ENCODE measurements at regions not wholly inside any gene's neighbourhood (a gene's known extent, or its start where the extent isn't known, plus 50 kb on each side); places are given as distances from the start of the nearest gene placed in this dataset.

DNA sequence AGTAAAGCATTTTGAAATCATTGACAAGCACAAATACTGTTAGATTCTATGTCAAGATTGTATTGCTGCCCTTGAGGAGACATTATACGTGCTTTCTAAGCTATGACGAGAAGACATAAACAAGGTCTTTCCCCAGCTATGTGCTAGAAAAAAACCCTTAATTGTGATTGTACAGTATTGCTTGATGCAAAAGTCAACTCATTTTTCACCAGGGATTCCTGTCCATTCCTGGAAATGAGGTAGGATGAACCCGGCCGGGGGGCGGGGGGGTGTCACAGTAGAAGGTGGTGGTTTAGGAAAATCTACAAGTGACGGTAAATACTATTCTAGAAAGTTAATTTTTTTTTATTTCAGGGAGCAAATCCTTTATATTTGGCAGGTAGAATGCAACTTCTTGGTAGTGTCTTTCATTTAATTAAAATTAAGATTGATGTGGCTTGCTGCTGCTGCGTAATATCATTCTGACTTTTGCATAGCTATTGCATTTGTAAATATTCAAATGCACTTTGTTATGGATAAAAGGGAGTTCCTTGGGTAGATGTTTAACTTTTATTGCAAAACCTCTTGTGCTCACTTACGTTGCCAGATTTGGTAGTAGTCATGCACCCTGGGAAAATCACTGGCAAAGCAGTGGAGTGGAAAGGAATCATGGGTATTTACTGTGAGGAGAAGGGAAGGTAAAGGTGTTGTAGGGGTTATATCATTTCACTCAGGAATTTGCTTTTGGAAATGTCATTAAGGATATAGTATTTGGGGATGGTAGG lies 164.4 kb upstream of the PRPS1L1 start:
- DNase-seq (ENCODE audit: low spot score): no peak
- intact Hi-C loops (cut with DNase I): no loop called here

DNA sequence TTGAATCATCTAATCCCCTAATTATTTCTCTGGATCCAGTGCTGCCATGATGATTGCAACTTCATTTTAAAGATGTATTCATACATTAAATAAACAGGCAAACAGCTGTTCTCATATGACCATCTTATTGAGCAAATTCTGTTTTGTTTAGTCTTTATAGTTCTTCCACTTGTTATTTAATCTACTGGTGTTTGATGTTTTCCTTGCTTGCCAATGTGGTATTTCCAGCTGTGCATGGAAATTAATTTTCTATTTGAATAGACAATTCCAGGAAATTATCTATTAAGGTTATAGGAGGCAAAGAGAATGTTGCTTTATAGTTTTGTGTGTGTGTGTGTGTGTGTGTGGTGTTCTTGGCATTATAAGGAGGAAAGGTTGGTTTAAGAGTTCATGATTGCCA lies 167.0 kb upstream of the PRPS1L1 start:
- DNase-seq (ENCODE audit: low spot score): no peak
- intact Hi-C loops (cut with DNase I): no loop called here

DNA sequence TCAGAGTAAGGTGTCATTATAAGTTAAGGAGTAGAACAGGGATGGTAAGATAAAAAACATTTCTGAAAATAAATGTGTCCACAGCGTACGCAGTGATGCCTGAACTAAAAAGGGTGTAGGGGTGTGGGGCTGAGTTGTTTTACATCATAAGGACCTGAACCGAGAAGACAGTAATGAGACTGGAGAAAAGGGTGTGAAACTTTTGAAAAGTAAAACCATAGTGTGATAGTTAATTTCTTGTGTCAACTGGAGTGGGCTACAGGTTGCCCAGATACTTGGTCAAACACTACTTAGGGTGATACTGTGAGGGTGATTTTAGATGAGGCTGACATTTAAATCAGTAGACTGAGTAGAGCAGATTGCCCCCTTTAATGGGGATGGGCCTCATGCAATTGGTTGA lies 169.0 kb upstream of the PRPS1L1 start:
- intact Hi-C loops (cut with DNase I): no loop called here
- no peak for DNase-seq (ENCODE audit: low spot score)

DNA sequence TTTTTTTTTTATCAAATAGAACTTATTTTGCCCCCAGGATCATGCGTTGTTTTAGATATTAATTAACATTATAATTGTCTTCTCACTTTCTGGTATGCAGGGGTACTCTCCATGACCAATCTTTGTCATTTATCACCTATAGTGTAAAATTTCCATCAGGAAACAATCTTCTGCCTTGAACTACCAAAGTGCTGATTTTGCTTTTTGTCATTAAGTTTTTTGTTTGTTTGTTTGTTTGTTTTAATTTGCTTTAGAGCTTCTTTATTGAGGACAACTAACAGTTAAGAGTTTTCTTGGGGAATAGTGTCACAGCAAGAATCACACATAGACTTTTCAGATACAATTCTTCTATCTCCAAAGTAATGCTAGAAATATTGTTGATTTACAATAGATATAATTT lies 171.2 kb upstream of the PRPS1L1 start:
- no peak for DNase-seq (ENCODE audit: low spot score)
- intact Hi-C loops (cut with DNase I): no loop called here

DNA sequence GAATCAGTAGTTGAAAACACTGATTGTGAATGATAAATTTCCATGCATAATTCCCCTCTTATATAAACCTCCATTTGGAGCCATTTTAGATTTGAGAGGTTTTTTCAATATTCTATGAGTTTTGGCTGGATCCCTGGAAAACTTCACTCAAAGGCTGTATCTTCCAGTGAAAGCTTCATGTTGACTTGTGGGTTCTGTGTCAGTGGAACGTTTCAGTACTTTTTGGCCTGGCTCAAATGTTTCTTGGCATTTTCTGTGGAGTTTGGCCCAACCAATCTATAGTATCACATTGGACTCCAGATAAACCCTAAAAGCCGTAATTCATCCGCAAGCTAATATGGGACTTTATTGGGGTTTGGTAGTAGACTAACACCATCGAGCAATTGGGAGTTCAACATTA lies 172.6 kb upstream of the PRPS1L1 start:
- intact Hi-C loops (cut with DNase I): no loop called here
- no peak for DNase-seq (ENCODE audit: low spot score)

DNA sequence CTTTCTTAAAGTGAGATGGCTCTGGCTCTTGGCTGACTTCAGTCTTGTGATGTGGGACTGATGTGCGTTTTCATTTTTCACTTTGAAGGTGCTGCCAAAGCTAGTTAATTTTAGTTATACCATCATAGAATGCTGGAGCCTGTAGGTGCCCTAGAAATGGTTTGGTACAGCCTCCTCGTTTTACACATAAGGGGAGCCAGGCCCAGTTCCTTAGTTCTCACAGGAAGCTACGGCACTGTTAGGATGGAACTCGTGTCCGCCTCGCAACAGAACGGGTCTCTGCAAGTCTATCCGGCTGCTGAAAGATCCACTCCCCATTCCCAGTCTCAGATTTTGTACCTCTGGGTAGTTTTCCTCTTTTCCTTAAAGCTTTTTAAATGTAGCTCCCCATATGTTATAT lies 173.2 kb upstream of the PRPS1L1 start:
- DNase-seq (ENCODE audit: low spot score): no peak

DNA sequence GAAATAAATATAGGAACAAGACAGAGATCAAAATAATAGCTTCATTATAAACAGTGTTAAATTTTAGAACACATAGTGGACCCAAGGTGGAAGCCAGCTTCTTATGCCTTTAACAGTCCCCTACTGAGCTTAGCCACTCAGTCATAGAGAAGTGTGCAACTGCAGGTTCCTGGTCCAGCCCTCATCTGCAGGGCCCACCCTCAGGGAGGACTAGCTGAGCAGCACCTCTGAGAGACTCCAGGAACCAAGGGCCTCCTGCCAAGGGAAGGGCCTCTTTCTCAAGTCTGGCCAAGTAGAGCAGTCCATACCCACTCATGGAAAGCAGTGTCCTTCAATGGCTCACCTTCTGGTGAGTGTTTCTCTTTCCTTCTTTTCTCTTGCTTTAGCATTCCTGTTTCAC lies 173.7 kb upstream of the PRPS1L1 start:
- intact Hi-C loops (cut with DNase I): no loop called here

More for the DNA sequence above, 173.2 kb upstream of the PRPS1L1 start:
- intact Hi-C loops (cut with DNase I): no loop called here

DNA sequence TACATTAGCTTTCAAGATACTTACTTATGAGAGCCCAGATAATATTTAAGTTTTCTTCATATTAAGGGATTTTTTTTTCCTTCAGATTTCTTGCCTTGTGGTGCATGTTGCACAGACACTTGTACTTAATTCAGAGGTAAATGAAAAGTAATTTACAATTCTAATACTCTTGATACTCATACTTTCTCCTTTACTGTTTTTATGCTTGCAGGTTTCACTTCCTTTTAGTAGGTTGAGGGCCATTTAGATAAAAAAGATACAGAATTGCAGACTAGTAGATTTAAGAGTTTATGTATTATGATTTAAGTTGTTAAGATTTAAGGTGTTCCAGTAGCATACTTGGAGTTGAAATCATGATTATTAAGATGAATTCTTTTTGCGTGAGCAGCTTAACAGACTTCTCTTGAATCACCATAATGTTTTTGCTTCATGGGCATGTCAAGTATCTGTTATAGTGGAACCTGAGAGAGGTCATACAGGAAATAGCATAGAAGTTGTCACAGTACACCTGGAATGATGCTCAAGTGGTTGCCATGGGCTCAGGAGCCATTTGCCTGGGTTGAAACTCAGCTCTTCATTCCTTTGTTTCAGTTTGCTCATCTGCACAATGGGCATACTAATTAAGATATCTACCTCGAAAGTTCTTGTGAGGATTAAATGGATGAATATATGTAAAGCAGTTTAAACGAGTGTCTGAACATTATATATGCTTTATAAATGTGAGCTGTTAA lies 174.8 kb upstream of the PRPS1L1 start:
- intact Hi-C loops (cut with DNase I): no loop called here
- DNase-seq (ENCODE audit: low spot score): no peak

More for the DNA sequence above, 173.7 kb upstream of the PRPS1L1 start:
- DNase-seq (ENCODE audit: low spot score): no peak

DNA sequence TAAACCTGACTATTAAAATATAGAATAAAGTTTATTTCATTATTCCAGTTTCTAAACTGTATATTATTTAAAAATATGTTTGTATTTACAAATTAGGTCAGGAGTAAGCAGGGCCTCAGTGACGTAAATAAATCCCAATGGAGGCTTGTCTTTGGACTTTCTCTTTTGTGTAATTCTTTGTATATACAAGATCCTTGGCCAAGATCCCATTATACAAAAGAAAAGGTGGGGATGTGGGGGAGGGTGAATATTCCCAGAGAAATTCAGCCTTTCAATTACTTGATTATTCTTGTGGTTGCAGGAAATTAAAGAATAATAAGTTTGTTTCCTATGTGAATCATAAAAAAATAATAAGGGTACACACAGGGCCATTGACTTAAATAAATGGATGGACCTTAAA lies 178.7 kb upstream of the PRPS1L1 start:
- intact Hi-C loops (cut with DNase I): no loop called here
- DNase-seq (ENCODE audit: low spot score): no peak

DNA sequence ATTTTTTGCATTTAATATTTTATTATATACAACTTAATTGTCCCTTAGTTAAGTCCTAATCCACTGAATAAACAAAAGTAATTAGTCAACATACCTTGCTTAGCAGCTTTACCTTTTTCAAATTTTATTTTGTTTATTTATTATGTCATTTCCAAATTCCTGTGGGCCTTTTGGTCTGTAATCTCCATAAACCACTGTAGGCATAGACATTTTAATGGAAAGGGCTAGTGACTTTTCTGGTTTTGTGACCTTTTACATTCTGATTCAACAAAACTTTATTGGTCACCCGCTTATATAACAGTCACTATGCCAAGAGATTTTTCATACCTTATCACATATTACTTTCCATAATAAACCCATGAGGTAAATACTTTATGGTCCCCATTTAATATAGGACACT lies 181.3 kb upstream of the PRPS1L1 start:
- intact Hi-C loops (cut with DNase I): no loop called here
- DNase-seq (ENCODE audit: low spot score): no peak

DNA sequence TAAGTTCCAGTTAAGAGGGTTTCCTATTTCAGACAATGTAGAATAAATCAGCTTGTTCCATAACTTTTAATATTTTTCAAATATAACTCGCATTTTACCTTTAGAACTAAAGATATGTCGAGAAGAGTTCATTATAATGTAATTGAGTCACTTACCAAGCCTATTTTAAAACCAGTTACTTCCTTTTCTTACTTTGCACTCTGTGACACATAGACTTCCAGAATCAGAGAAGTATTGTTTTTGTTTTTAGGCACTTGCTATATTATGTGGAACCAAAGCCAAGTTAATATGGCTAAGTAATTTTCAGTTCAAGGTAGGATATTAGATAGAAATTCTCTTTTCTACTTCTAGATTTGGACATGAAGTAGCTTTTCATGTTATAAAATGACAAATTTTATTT lies 182.7 kb upstream of the PRPS1L1 start:
- intact Hi-C loops (cut with DNase I): no loop called here
- no peak for DNase-seq (ENCODE audit: low spot score)

DNA sequence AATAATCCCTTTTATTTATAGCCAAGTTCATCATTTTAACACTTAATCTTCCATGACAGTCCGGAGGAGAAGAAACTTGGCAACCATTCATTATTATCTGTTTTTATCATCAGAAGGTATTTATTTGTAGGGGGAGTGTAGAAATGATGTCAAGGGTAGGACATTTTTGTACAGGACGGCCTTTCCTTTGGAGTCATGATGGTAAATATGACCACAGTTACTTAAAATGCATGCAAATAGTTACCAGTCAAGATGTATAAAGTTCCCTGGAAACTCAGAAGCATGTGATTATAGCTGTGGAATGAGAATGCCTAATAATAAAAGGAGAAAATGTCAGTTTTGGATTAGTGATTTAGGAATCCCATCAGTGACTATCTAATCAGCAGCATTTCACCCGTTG lies 183.1 kb upstream of the PRPS1L1 start:
- intact Hi-C loops (cut with DNase I): no loop called here
- DNase-seq (ENCODE audit: low spot score): no peak

DNA sequence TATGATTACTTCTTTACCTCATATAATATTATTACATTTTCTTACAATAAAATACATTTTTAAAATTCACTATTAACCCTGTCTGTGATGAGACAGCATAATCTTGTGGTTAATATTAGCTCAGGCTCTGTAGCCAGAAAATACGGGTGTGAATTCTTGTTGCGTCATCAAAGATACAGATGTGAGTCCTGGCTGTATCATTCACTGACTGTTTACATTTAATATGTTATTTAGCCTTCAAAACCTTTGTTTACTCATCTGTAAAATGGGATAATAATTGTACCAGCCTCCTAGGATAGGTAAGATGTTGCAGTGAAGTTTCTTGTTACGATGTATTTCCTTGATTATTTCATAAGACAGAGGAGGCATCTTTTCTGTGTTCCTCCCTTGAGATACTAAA lies 184.7 kb upstream of the PRPS1L1 start:
- intact Hi-C loops (cut with DNase I): no loop called here
- no peak for DNase-seq (ENCODE audit: low spot score)

DNA sequence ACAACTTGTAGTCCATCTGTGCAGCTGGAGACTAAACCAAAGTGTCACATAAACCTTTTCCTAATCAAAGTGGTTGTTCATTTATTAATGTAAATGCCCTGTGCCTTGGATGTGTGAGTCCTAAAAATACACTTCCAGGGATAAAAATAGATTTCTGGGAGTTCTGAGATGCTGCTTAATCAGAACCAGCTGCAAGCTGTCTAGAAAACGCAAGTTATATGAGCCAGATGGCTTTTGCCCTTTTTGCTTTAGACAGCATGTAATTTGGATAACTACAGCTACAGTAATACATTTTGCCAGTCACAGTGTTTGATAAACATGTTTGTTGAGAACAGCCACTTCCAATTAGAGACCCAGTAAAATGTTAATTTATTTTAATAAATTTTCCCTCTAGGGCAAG lies 185.1 kb upstream of the PRPS1L1 start:
- DNase-seq (ENCODE audit: low spot score): no peak
- intact Hi-C loops (cut with DNase I): no loop called here

DNA sequence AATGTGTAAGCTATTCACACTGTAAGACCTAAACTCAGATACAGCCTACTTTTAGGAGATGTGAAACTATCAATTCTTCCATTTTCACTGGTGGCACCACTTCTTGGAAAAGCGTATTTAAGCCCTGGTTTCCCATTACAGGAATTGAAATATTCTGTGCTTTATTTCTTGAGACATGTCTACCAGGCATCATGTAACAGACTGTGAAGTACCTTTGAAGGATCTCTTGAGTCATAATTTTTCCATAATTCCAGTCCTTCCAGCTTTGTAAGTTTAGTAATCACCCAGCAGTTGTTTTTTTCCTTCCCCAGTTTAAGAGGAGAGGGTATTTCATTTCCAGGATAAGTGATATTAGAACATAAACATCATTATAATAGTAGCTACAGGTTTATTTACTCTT lies 186.0 kb upstream of the PRPS1L1 start:
- intact Hi-C loops (cut with DNase I): no loop called here
- DNase-seq (ENCODE audit: low spot score): no peak

DNA sequence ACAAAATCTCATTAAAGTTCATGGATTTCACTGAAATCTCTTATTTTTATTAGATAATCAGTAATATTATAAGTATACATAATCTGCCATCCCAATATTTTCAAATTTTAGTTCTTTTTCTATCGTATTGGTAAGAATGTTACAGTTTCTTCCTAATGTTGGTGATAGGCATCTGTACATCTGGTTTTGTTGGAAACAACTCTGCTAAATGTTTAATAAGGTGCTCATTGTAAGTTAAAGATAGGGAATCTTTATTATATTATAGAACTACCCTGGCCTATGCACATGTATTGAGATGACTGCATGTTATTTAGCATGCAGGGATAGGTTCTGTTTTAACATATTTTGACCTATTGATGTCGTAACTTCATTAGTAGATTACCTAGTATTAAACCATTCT lies 188.6 kb upstream of the PRPS1L1 start:
- intact Hi-C loops (cut with DNase I): no loop called here

DNA sequence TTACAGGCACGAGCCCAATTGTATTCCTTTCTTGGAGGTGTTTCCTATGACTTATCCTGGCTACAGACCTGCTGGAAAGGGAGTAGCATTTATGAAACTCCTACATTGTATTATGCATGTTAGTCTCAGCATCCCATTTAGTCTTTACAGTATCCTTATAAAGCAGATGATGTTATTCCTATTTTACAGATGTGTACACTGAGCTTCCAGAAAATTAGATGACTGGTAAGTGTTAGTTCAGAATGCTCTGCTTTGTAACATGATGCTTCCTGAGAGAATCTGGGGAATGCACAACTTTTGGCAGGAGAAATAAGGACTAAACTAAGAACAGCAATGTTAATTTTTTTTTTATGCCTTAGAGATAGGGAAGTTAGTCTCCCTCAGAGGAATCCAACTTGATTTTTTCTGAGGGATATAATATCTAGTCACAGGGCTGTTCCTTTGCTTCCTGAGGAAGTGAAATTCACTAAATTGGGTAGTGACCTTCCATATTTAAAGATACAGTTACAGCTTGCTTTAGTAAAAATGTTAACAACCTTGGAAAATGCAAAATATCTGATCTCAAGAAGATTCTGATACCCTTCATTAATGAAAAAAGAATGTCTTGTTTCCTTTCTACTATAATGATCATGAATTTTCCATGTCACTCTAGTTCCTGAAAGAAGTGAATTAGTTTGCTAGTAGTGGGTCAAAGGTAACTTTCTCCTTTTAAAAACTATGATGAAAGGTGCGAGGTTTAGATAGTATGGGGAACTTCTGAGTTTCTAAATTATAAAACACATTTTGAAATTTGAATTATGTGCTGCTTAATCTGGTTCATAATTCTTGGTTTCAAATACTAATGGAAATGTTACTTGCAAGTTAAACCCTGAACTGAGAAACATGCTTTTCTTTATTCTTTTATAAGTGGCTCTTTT lies 194.0 kb upstream of the PRPS1L1 start:
- no peak for DNase-seq (ENCODE audit: low spot score)
- intact Hi-C loops (cut with DNase I): no loop called here

More for the DNA sequence above, 188.6 kb upstream of the PRPS1L1 start:
- no peak for DNase-seq (ENCODE audit: low spot score)

DNA sequence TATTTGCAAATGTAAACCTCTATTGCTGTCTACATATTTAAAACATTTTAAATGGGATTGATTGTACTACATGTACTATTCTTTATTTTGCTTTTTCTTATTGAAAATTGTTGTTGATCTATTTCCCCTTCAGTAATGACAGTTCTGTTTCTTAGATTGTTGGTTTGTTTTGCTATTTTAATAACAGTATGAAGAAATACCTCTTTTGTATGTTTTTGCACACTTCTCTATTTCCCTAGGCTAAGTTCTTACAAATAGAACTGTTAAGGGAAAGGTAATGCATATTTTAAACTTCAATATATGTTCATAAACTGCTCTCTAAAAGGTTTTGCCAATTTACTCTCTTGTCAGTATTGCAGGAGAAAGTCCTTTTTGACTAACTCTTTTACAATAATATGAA lies 195.0 kb upstream of the PRPS1L1 start:
- DNase-seq (ENCODE audit: low spot score): no peak
- intact Hi-C loops (cut with DNase I): no loop called here

DNA sequence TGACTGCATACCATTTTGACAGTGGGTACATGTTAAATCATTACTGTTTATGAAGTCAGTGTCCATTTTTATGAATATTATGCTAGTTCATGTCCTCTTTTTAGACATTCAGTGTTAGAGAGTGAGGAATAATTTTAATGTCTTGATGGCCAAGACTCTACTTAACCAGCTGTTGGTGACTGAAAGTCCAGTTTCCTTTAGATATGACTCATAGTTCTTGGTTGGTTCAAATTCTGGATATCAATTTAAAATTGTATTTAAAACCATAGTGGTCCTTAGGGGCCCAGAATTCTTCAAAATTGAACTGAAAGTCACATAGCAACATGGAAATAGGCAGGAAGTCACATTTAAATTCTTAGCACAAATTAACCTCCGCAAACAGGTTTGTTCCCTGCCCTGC lies 196.5 kb upstream of the PRPS1L1 start:
- DNase-seq (ENCODE audit: low spot score): no peak
- intact Hi-C loops (cut with DNase I): no loop called here

DNA sequence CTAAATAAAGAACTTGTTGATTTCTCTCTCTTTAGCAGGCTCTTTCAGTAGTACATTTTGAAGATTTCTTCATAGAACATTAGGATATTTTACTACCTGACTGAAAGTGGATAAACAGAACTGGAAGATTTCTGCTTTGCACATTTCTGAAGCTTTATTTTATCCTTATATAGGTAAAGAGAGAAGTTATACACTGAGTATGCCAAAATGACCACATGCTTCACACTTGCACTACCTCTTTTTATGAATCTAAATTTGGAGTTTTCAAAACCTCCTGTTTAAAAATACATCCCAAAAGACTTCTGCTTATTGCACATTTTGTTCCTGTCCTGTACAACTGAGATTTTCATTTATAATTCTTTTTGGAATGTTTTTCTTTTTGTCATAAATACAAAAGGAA lies 197.4 kb upstream of the PRPS1L1 start:
- DNase-seq (ENCODE audit: low spot score): no peak
- intact Hi-C loops (cut with DNase I): no loop called here

All from posterior vena cava (tissue), 2 donors.